GM12864 (cell line): ENCODE measurements at regions not wholly inside any gene's neighbourhood (a gene's known extent, or its start where the extent isn't known, plus 50 kb on each side); places are given as distances from the start of the nearest gene placed in this dataset.

Experiments
- DNase-seq: peaks from one replicate; pipeline ENCODE4 v3.0.0-alpha.2; 2011; ENCODE audit warnings: low read depth
- H3K4me3 ChIP-seq: 2 replicates; pipeline ENCODE4 v1.5.1; 2011; ENCODE audit warnings: mild to moderate bottlenecking, low read depth, low read length, control low read depth
- CTCF ChIP-seq: IDR thresholded peaks from 2 replicates; pipeline ENCODE4 v1.5.1; 2011; ENCODE audit warnings: low read depth, mild to moderate bottlenecking, moderate library complexity, low read length, control low read depth, inconsistent platforms; ENCODE audit errors: missing control alignments

GRCh38 chr17:72025113-72025512 is 95.7 kb upstream of the SOX9 start:
- H3K4me3 ChIP-seq: no peak overlapping the region
- TF ChIP-seq CTCF: no peak
- no peak for DNase-seq

GRCh38 chr17:72030067-72030899 is 90.5 kb upstream of the SOX9 start:
- peak; percentile 57 for TF ChIP-seq CTCF
- peak; percentile 47 for DNase-seq

GRCh38 chr17:72031219-72031884 is 89.5 kb upstream of the SOX9 start:
- no peak overlapping the region for H3K4me3 ChIP-seq
- no peak for TF ChIP-seq CTCF
- DNase-seq: no peak

More at GRCh38 chr17:72030067-72030899, 90.5 kb upstream of the SOX9 start:
- H3K4me3 ChIP-seq: peak overlapping the region; percentile 53

GRCh38 chr17:72033334-72033733 is 87.5 kb upstream of the SOX9 start:
- DNase-seq: no peak
- no peak for TF ChIP-seq CTCF
- H3K4me3 ChIP-seq: no peak overlapping the region

GRCh38 chr17:72034000-72034399 is 86.8 kb upstream of the SOX9 start:
- no peak overlapping the region for H3K4me3 ChIP-seq
- no peak for TF ChIP-seq CTCF
- peak; percentile 56 for DNase-seq

- H3K4me3 ChIP-seq: no peak overlapping the region
- no peak for TF ChIP-seq CTCF
- DNase-seq: no peak
These were observed 82.4 kb upstream of the SOX9 start for GRCh38 chr17:72038427-72038826.
